Gastroesophageal sphincter (tissue), 4 donors: ENCODE measurements at regions not wholly inside any gene's neighbourhood (a gene's known extent, or its start where the extent isn't known, plus 50 kb on each side); places are given as distances from the start of the nearest gene placed in this dataset.

Experiments used
- ATAC-seq: fragments of 150-250 bp; one replicate; pipeline ENCODE4 v1.9.1; 2016; ENCODE audit warnings: mild to moderate bottlenecking, moderate library complexity
- H3K27ac ChIP-seq, 4 donors: fragments of 200-600 bp; sonication (generic) in 3 of 4; 1 replicate in 3 of 4; 2 replicates in 1 of 4; pipeline ENCODE4 v1.5.1; 2016 to 2019
- H3K27me3 ChIP-seq: fragments of 200-600 bp; sonication (generic); one replicate; pipeline ENCODE4 v1.5.1; 2019
- H3K36me3 ChIP-seq, 2 donors: fragments of 200-600 bp; sonication (generic); one replicate each; pipeline ENCODE4 v1.5.1; 2019; ENCODE audit warnings: control low read depth in 1 of 2
- H3K4me1 ChIP-seq, 3 donors: fragments of 200-600 bp; sonication (generic); 1 replicate in 2 of 3; 2 replicates in 1 of 3; pipeline ENCODE4 v1.5.1; 2016 to 2019; ENCODE audit warnings: control low read depth in 2 of 3
- H3K4me3 ChIP-seq, 2 donors: fragments of 200-600 bp; sonication (generic); one replicate each; pipeline ENCODE4 v1.5.1; 2019; ENCODE audit warnings: mild to moderate bottlenecking in 1 of 2, moderate library complexity in 1 of 2
- H3K9me3 ChIP-seq, 3 donors: fragments of 200-600 bp; sonication (generic); one replicate each; pipeline ENCODE4 v1.5.1; 2017 to 2019; ENCODE audit warnings: control low read depth in 2 of 3
- EP300 ChIP-seq: sonication (generic); formaldehyde crosslinking; IDR thresholded peaks from one replicate; pipeline ENCODE4 v1.6.1; 2017; ENCODE audit warnings: antibody characterized with exemption, mild to moderate bottlenecking
- POLR2A ChIP-seq, 2 donors: fragments of 450-650 bp; IDR thresholded peaks; one replicate each; pipeline ENCODE4 v1.6.1; 2017; ENCODE audit warnings: antibody characterized with exemption in 2 of 2, mild to moderate bottlenecking in 2 of 2, moderate library complexity in 1 of 2
- POLR2AphosphoS5 ChIP-seq: sonication (generic); formaldehyde crosslinking; IDR thresholded peaks from one replicate; pipeline ENCODE4 v1.6.1; 2017; ENCODE audit warnings: antibody characterized with exemption
- WGBS, 2 donors: methylation state at CpG; one replicate each; pipeline ENCODE4 v1.1.5; 2018; ENCODE audit warnings: low coverage in 1 of 2; 5-methylcytosine and 5-hydroxymethylcytosine counted together
- TF ChIP-seq, protein P1 (sequence below), 4 experiments: fragments of 200-600 bp in 2 of 4; fragments of 450-650 bp in 2 of 4; sonication (generic) in 1 of 4; IDR thresholded peaks; one replicate each; pipeline ENCODE4 v1.5.1; 2017 to 2019; ENCODE audit warnings: antibody characterized with exemption in 4 of 4, mild to moderate bottlenecking in 2 of 4, moderate library complexity in 2 of 4

DNA sequence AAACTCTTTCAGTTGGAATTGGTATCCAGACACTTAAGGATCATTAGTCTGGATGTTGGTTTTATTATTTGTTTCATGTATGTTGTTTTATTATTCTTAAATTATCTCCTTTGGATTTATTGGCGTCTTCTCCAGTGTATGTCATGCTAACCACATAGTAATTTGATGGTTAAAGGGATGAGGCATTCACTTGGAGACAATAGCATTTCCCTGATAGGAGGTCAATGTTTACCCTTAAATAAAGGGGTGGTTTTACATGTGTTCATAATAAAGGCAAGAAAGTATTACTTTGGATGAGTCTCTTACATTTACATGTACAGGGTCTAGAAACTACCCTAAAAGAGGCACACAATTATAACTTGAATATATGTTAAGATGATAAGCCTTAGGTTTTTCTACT, 51.2 kb upstream of the RNF144B start:
- Histone ChIP-seq H3K27me3 (no peaks in the 10 kb centered on the region), H3K9me3 (no peaks in the 10 kb centered on the region), H3K4me1 (no peaks in the 10 kb centered on the region), H3K36me3 (no peaks in the 10 kb centered on the region), H3K27ac (no peak overlapping the region), H3K4me3 (no peak overlapping the region)
- ATAC-seq = no peak
- whole genome bisulfite sequencing, 2 donors = 88 to 100% methylated on average over 1 of the region's 1 CpG
- TF ChIP-seq, protein P1, sequence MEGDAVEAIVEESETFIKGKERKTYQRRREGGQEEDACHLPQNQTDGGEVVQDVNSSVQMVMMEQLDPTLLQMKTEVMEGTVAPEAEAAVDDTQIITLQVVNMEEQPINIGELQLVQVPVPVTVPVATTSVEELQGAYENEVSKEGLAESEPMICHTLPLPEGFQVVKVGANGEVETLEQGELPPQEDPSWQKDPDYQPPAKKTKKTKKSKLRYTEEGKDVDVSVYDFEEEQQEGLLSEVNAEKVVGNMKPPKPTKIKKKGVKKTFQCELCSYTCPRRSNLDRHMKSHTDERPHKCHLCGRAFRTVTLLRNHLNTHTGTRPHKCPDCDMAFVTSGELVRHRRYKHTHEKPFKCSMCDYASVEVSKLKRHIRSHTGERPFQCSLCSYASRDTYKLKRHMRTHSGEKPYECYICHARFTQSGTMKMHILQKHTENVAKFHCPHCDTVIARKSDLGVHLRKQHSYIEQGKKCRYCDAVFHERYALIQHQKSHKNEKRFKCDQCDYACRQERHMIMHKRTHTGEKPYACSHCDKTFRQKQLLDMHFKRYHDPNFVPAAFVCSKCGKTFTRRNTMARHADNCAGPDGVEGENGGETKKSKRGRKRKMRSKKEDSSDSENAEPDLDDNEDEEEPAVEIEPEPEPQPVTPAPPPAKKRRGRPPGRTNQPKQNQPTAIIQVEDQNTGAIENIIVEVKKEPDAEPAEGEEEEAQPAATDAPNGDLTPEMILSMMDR (IDR thresholded peaks at IDR 0.05) = no peak
- TF ChIP-seq EP300 (no peak), POLR2AphosphoS5 (no peak)

DNA sequence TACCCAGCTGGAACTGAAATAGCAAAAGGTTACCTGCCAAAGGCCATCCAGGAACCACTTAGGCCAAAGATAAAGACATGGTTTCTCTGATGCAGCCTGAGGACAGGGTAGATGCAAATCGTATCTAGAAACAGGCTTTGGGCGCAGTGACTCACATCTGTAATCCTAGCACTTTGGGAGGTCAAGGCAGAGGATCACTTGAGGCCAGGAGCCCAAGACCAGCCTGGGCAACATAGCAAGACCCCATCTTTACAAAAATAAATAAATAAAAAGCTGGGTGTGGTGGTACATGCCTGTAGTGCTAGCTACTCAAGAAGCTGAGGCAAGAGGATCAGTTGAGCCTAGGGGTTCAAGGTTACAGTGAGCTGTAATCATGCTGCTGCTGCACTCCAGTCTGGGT, 52.9 kb upstream of the RNF144B start:
- 94 to 100% methylated on average over 1 to 2 of the region's 2 CpGs for WGBS, 2 donors

DNA sequence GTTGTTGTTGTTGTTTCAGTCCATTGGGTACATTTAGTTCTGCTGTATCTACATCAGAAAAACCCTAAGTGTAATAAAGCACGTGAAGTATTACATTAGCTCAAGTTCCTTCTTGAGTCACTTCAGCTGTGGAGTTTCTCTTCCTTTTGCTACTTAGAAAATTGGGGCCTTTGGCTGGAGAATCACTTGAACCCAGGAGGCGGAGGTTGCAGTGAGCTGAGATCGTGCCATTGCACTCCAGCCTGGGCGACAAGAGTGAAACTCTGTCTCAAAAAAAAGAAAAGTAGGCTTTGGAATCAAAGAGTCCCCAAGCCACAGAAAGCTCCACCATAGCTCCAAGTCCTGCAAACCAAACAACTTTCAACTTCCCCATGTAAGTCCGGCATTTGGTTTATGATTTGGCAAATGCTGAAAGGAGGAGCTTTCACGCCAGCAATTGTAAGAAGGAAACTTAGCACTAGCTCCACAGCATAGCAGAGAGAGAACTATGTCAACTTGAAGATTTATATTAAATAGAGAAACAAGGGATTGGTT, 56.5 kb upstream of the RNF144B start:
- TF ChIP-seq POLR2A (IDR thresholded peaks at IDR 0.05) (no peak), EP300 (no peak), POLR2AphosphoS5 (no peak)
- TF ChIP-seq, protein P1 (IDR thresholded peaks at IDR 0.05) = no peak
- 40 to 60% methylated on average over 1 to 6 of the region's 6 CpGs for WGBS, 2 donors
- Histone ChIP-seq H3K27me3 (no peaks in the 10 kb centered on the region), H3K27ac (peak overlapping the region in 1 of 4 donors; percentile 31), H3K4me1 (peaks cover 0 to 14% (median 4%) of the 10 kb centered on the region in 3 donors), H3K4me3 (no peak overlapping the region), H3K36me3 (no peaks in the 10 kb centered on the region), H3K9me3 (no peaks in the 10 kb centered on the region)
- peak; percentile 25 for ATAC-seq

More for the DNA sequence above, 52.9 kb upstream of the RNF144B start:
- Histone ChIP-seq H3K36me3 (no peaks in the 10 kb centered on the region), H3K4me3 (no peak overlapping the region), H3K9me3 (no peaks in the 10 kb centered on the region), H3K27me3 (no peaks in the 10 kb centered on the region), H3K27ac (no peak overlapping the region), H3K4me1 (no peaks in the 10 kb centered on the region)
- TF ChIP-seq POLR2AphosphoS5 = no peak
- no peak for TF ChIP-seq POLR2A (IDR thresholded peaks at IDR 0.05)
- TF ChIP-seq EP300 = no peak
- TF ChIP-seq, protein P1 (IDR thresholded peaks at IDR 0.05) = no peak
- no peak for ATAC-seq

DNA sequence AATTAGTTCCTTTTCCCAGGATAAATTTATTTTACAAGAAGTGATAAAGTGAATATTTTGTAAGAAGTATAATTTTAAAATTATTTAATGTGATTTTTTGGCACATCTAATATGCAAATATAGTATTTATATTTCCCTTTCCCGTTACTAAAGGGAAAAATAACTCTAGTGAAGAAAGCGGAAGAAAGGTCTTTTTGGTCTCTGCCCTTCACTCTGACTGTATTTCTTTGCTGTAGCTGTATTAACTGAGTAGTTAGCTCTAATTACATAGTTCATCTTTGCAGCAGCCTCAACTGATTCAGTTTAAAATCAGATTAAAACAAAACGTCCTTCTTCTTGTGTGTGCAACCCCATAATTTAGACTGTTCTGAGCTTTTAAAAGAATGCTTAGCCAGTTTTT, 57.4 kb upstream of the RNF144B start:
- Histone ChIP-seq H3K36me3 (no peaks in the 10 kb centered on the region), H3K4me1 (peaks cover 0 to 14% (median 4%) of the 10 kb centered on the region in 3 donors), H3K27me3 (no peaks in the 10 kb centered on the region), H3K4me3 (no peak overlapping the region), H3K9me3 (no peaks in the 10 kb centered on the region), H3K27ac (peak overlapping the region in 2 of 4 donors; percentile 20 to 51)
- 63 to 77% methylated on average over 3 of the region's 3 CpGs for WGBS, 2 donors
- no peak for ATAC-seq
- TF ChIP-seq EP300 (no peak), POLR2AphosphoS5 (no peak), POLR2A (IDR thresholded peaks at IDR 0.05) (no peak)
- TF ChIP-seq, protein P1 (IDR thresholded peaks at IDR 0.05) = no peak

DNA sequence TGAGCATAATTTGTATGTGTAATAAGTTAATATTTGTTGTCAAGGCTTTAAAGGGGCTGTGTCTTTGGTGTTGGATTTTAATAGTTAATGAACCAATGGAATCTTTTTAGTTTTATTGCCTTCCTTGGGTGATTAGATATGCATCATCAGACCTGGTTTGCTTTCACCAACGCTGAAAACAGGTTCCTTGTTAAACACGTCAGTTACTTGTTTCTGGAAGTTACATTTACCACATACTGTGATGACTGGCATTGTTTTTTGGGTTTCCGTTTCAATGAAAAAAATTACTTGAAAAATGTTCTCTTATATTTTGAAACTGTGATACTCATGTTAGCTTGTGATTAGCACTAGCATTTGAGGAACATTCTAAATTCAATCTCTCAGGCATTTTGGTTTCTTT, 58.6 kb upstream of the RNF144B start:
- TF ChIP-seq POLR2AphosphoS5 = no peak
- TF ChIP-seq, protein P1 (IDR thresholded peaks at IDR 0.05) = no peak
- TF ChIP-seq POLR2A (IDR thresholded peaks at IDR 0.05) = no peak
- no peak for TF ChIP-seq EP300
- Histone ChIP-seq H3K4me1 (peaks cover 0 to 20% (median 4%) of the 10 kb centered on the region in 3 donors), H3K36me3 (no peaks in the 10 kb centered on the region), H3K27me3 (no peaks in the 10 kb centered on the region), H3K4me3 (no peak overlapping the region), H3K27ac (peak overlapping the region in 2 of 4 donors; percentile 1 to 18), H3K9me3 (no peaks in the 10 kb centered on the region)
- 52 to 66% methylated on average over 3 of the region's 3 CpGs for WGBS, 2 donors
- no peak for ATAC-seq
